NCI-H446 (cell line): ENCODE measurements at regions not wholly inside any gene's neighbourhood (a gene's known extent, or its start where the extent isn't known, plus 50 kb on each side); places are given as distances from the start of the nearest gene placed in this dataset.
"Not testable (repeated sequence)": the region's sequence is repeated elsewhere in the genome, so short reads cannot be mapped to it uniquely, and the experiment has no call there.

Source experiments
- DNase-seq, 2 experiments: peaks; one replicate each; lab custom pipeline; 2025; lab: John Stamatoyannopoulos, UW

- no peak for DNase-seq
Observed at GRCh38 chr11:98703779-98704556, 316.8 kb upstream of the CNTN5 start.

DNA sequence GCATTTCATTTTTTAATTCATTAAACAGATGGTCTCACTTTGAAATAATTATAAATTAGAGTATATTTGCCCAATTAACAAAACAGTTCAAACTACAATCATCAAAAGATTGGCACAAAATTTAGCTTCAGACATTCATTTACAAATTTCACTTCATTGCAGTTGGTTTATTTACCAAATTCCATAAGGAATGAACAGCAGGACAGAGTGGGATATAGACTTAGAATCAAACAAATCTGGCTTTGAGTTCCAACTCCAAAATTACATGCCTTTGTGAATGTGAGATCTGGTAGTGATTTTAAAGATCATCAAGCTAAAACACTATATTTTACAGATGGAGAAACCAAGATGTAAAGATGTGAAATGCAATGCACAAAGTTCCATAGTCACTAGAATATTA lies 310.7 kb upstream of the CNTN5 start:
- no peak for DNase-seq

DNA sequence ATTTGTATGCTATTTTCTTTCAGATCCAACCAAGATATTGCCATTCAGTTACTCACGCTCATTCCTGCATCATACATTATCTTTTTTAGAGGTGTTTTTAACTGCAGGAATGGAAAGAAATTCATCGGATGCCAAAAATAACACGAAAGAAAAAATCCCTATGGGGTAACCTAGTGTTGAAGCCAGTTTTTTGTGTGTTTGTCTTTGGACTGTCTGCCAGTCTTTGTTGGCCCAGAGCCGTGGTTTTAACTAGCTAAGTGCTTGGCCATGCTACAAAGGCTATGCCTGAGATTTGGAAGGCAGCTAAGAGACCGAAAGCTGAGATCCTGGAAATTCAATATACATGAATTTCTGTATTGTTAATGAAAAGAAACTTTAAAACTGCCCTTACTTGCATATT lies 309.8 kb upstream of the CNTN5 start:
- peak; percentile 24 to 82 for DNase-seq

DNA sequence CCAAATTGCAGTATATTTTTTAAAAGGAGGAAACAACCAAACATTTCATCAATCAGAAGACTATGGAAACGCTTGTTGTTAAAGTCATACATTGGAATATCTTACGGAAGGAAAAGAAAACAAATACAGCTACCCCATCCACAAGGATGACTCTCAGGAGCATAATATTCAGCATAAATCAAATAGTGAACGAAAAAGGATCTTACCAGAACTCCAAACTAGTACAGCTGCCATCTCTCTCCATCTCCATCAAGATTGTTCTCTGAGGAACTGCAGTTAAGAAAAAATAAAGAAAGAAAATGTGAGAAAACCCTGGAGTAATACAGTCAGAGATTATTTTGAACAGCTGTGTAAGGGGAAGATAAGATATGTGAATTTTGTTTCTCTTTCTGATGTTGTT lies 299.8 kb upstream of the CNTN5 start:
- no peak for DNase-seq

DNA sequence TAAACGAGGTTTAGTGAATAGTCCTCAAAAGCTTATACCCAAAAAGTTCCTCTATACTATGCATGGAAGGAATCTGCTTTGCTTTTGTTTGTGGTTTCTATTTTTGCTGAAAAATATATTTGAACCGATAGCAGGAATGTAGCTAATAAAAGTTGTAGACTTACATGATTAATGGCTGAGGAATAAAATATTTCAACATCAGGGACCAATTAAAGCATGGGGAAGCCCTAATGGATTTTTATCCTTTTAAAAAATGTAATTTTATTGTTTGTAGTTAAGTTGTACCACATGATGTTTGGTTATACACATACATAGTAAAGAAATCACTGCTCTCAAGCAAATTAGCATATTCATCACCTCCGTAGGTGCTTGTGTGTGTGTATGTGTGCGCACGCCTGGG lies 295.3 kb upstream of the CNTN5 start:
- DNase-seq = no peak

DNA sequence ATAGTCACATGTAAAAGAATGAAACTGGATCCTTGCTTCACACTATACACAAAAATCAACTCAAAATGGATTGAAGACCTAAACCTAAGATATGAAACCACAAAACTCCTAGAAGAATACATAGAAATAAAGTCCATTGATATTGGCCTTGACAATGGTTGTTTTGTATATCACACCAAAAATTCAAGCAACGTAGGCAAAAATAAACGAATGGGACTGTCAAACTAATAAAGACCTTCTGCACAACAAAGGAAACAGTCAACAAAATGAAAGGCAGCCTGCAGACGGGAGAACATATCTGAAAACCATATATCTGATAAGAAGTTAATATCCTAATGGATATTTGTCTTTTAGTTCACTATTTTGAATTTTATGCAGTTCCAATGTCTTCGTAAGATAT lies 292.3 kb upstream of the CNTN5 start:
- no peak for DNase-seq

DNA sequence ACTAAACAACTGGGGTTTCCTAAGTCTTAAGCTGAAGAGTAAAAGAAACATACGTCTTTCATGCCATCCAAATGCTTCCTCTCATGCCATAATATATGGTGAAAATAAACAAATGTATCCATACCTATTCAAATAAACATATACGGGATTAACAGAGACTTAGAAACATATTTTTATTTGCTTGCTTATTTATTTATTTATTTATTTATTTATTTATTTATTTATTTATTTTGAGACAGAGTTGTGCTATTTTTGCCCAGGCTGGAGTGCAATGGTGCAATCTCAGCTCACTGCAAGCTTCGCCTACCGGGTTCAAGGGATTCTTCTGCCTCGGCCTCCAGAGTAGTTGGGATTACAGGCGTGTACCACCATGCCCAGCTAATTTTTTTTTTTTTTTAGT lies 291.6 kb upstream of the CNTN5 start:
- no peak for DNase-seq

DNA sequence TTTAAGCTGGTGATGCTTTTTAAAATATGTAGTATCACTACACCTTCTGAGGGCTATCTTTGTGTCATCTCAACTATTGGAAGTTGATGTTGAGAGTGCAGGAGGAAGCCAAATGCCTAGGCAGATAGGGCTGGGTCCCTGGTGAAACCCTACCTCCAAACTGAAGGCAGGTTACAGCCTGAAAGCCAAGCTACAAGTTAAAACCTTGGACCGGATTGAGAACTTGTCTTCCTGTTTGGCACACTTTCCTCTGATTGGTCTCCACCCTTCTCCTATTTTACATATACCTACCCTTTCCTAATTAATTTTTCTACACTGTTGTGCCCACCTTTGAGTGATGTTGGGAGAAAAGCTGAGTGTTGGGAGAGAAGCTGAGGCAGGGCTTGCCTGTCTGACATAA lies 287.8 kb upstream of the CNTN5 start:
- DNase-seq = no peak

DNA sequence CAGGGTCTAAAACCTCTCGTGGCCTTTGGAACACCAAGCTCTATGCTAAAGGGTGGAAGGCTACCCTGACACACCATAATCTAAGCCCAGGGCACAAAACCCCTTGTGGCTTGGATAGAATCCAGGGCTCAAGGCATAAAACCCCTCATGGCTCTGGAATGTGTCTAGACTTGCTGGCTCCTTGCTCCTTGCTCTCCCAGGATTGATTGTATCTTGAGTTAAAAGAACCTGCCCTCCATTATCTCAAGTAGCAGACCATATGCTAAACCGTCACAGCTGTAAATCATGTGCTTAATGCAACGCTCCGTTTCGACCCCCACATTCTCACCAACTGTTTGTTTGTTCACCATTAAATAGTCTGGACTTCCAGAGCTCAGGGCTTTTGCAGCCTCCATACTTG lies 287.4 kb upstream of the CNTN5 start:
- DNase-seq = not testable (repeated sequence)

DNA sequence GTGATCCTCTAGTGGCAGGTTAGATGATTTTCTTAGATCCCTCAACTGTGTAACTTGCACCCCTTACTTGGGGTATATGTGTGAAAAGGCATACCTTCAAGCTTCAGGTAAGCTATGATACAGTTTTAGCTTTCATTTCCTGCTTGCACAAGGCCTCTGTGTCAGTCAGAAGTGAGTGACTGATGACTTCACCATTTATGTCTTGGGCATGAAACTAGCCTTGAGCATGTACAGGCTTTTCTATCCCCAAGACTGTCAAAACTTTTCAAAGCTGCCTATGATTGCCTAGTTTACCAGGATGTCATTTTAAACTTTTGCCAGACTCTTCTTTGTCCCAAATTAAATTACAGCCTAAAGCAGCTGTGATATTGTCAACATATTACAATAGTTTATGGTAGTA lies 286.1 kb upstream of the CNTN5 start:
- DNase-seq = no peak

DNA sequence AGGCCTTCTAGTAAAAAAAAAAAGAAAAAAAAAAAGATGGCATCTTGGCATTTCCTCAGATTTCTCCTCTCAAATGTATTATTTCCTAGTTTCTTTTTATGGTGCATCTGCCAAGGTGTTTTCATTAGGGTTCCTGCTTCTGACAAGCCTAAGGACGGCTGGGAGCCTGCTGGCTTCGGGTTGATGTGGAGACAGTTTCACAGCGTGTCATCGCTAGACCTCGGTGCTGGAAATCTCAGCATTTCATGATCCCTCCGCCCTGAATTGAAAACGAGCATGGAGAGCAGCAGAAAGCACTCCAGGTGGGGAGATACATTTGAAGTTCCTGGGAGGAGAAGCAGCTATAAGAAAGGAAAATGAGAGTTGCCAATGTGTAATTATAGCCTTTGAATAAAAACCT lies 283.9 kb upstream of the CNTN5 start:
- DNase-seq = peak in 1 of 2 experiments; percentile 11

DNA sequence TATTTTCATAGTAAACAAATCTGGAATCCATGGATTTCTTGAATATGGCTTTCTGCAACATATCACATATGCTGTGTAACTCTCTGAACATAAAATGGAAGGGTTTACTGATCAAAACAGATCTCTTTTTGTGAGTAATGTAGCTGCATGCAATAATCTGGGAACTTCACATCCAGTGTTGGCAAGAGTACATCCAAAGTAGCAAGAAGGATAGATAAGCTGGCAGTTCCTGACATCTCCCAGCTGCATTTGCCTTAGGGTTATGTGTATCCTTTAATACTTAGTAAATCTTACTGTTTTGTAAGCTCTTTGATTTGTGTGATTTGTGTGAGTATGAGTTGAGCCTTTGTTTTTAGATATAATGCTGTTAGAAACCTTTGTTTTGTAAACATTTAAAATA lies 280.4 kb upstream of the CNTN5 start:
- DNase-seq = no peak

DNA sequence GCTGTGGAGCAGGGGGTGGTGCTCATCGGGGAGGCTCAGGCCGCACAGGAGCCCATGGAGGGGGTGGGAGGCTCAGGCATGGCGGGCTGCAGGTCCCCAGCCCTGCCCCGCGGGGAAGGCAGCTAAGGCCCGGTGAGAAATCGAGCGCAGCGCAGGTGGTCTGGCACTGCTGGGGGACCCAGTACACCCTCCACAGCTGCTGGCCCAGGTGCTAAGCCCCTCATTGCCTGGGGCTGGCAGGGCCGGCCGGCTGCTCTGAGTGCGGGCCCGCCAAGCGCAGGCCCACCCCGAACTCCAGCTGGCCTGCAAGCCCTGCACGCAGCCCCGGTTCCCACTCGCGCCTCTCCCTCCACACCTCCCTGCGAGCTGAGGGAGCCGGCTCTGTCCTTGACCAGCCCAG lies 257.3 kb upstream of the CNTN5 start:
- DNase-seq = not testable (repeated sequence)

DNA sequence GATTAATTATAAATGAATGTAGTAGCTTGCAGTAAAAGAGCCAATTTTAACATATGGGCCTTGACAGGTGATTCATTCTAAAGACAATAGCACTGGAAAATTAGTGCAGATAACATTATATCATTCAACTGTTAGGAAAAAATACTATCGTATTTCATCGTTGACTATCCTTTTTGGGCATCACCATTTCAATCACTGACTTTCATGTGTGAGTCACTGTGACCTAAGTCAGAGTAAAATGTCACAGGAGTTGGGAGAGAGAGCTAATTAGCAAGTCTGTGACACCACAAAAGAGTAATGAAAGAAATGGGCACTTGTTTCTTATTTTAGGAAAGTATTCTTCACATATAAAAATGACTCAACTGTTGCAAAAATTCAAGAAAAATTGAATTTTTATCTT lies 253.8 kb upstream of the CNTN5 start:
- DNase-seq = no peak

DNA sequence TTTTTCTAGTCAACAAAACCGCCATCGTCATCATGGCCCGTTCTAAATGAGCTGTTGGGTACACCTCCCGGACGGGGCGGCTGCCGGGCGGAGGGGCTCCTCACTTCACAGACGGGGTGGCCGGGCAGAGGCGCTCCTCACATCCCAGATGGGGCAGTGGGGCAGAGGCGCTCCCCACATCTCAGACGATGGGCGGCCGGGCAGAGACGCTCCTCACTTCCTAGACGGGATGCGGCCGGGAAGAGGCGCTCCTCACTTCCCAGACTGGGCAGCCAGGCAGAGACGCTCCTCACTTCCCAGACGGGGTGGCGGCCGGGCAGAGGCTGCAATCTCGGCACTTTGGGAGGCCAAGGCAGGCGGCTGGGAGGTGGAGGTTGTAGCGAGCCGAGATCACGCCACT lies 250.7 kb upstream of the CNTN5 start:
- not testable (repeated sequence) for DNase-seq

DNA sequence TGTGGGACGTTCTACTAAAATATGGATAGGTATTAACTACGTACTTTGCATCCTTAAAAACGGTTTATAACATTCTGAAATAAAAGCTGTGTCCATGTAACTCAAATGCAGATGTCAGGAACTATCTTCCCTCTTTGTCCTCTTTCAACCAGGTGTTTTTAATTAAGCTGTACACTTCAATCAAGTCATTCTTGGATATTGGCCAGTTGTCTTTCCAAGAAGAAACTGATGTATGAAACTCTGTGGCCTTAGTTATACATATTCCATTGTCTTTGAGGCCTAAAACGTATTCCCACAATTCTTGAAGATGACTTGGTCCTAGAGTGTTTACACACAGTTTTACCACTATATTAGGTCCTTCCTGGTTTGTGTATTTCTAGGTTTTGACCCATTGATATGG lies 249.0 kb upstream of the CNTN5 start:
- DNase-seq = peak in 1 of 2 experiments; percentile 12

- peak in 1 of 2 experiments; percentile 34 for DNase-seq
Observed at GRCh38 chr11:98772893-98773292, 247.9 kb upstream of the CNTN5 start.

DNA sequence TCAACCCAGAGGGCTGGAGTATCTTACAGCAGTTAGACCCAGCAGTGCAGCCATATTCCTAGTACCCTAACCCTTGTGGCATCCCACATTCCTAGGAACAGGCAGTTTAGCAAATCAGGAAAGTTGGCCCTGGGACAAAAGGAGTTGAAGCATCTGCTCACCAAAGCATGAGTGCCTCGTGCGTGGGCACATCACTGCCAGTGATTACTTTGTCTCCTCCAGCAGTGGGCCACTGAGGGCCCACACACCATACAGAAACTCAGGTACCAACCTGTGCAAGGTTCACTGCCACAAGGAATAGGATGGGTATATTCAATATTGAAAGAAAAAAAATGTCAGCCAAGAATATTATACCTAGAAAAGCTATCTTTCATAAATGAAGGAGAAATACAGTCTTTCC lies 227.5 kb upstream of the CNTN5 start:
- DNase-seq = no peak

DNA sequence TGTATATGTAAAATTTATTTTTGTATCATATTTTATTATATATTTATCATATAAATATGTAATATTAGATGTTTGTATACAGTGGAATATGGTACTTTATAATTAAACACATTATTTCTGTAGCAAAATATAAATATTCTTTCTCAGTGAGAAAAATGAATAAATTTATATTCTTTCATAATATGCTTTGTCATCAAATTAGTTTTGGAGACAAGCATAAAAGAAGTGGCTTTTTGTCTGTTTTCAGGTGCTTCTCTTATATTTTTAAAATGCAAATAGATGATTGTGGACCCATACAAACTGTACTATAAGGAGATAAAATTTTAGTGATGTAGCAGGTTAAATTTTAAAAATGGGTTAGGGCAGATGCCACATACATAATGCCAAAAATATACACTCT lies 222.4 kb upstream of the CNTN5 start:
- DNase-seq = no peak

GRCh38 chr11:98800696-98801095 lies 220.1 kb upstream of the CNTN5 start:
- DNase-seq = no peak

DNA sequence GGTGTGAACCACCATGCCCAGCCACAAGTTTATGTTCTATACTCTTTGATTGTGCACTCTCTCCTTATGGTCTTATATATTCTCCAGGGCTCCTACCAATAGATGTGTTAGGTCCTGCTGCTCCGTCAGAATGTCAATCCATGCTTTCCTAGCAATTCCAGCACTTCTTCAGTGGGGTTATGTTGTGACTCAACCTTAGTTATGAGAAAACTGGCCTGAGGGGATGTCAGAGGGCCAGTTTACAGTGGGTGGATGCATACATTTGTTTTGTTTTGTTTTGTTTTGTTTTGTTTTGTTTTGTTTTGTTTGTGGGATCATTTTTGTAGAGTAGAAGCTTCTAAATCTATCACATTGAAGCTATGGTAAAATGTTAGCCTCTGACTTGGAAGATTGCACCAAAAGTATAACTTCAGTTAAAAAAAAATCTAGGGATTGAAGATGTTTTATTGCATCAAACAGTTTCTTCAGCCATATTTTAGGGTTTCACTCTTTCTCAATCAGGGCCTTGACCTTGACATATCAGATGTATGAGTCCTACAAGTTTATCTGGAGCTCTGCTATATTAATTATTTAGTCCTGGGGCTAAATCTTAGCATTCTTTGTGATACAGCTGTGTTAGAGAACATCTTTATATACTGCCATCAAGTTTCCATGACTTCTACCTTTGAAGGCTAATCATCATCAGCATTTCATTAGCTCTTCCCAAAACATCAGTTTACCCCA lies 191.6 kb upstream of the CNTN5 start:
- no peak for DNase-seq

DNA sequence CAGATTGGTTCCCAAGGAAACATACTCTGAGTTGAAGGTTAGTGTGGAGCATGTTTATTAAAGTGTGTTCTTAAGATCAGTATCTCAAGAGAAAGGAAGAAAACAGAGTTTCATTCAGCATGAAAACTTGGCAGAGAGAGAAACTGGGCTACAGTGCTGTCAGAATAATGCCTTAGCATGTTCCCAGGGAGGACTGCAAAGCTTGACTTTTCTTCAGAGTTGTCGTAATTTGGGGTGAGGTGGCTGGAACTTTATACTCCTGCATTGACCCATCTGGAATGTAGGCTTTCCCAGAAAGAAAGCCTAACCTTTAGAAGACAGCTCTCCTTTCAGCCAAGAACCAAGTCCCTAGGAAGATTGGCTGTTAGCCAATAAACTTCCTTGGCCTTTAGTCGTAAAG lies 190.8 kb upstream of the CNTN5 start:
- no peak for DNase-seq

GRCh38 chr11:98834776-98835175 lies 186.0 kb upstream of the CNTN5 start:
- DNase-seq = no peak

- DNase-seq = no peak
Observed at GRCh38 chr11:98835335-98835734, 185.4 kb upstream of the CNTN5 start.
